H9 (cell line): ENCODE measurements at regions not wholly inside any gene's neighbourhood (a gene's known extent, or its start where the extent isn't known, plus 50 kb on each side); places are given as distances from the start of the nearest gene placed in this dataset.

Experiments used
- DNase-seq: peaks from one replicate; pipeline ENCODE4 v3.0.0-alpha.2; 2017
- H2AFZ ChIP-seq: one replicate; pipeline ENCODE4 v1.6.1; 2013; ENCODE audit warnings: mild to moderate bottlenecking, low read length, control low read depth, moderate library complexity
- H2AK5ac ChIP-seq: 2 replicates; pipeline ENCODE4 v1.6.1; 2013; ENCODE audit warnings: low read length, control low read depth, mixed read lengths; ENCODE audit not compliant: insufficient read length
- H2BK120ac ChIP-seq: one replicate; pipeline ENCODE4 v1.6.1; 2013; ENCODE audit warnings: low read depth, mild to moderate bottlenecking, low read length, control low read depth, inconsistent platforms; ENCODE audit not compliant: poor library complexity, severe bottlenecking
- H2BK12ac ChIP-seq: 2 replicates; pipeline ENCODE4 v1.6.1; 2013; ENCODE audit warnings: low read length, control low read depth, mixed read lengths, low read depth; ENCODE audit not compliant: insufficient read length
- H2BK15ac ChIP-seq: 2 replicates; pipeline ENCODE4 v1.6.1; 2013; ENCODE audit warnings: low read depth, low read length, control low read depth
- H2BK20ac ChIP-seq: one replicate; pipeline ENCODE4 v1.6.1; 2013; ENCODE audit warnings: low read depth, mild to moderate bottlenecking, low read length, control low read depth, inconsistent platforms; ENCODE audit not compliant: poor library complexity, severe bottlenecking
- H2BK5ac ChIP-seq: 2 replicates; pipeline ENCODE4 v1.6.1; 2013; ENCODE audit warnings: low read length, control low read depth, mixed read lengths; ENCODE audit not compliant: insufficient read length
- H3K14ac ChIP-seq: 2 replicates; pipeline ENCODE4 v1.6.1; 2013; ENCODE audit warnings: low read length, control low read depth; ENCODE audit not compliant: insufficient read depth
- H3K18ac ChIP-seq: 2 replicates; pipeline ENCODE4 v1.6.1; 2013; ENCODE audit warnings: low read depth, mild to moderate bottlenecking, mixed read lengths, low read length, control low read depth; ENCODE audit not compliant: insufficient read length
- H3K23ac ChIP-seq: 2 replicates; pipeline ENCODE4 v1.6.1; 2013; ENCODE audit warnings: low read length, control low read depth, mixed read lengths, low read depth; ENCODE audit not compliant: insufficient read length
- H3K23me2 ChIP-seq: 2 replicates; pipeline ENCODE4 v1.6.1; 2013; ENCODE audit warnings: low read depth, mild to moderate bottlenecking, mixed read lengths, low read length, control low read depth; ENCODE audit not compliant: insufficient read length, poor library complexity, severe bottlenecking
- H3K27ac ChIP-seq: 2 replicates; pipeline ENCODE4 v1.5.1; 2013; ENCODE audit warnings: low read length, control low read depth, mixed read lengths, low read depth; ENCODE audit not compliant: insufficient read length
- H3K27me3 ChIP-seq: 2 replicates; pipeline ENCODE4 v1.6.1; 2013; ENCODE audit warnings: low read length, control low read depth, inconsistent platforms; ENCODE audit not compliant: insufficient read depth
- H3K4ac ChIP-seq: 2 replicates; pipeline ENCODE4 v1.6.1; 2013; ENCODE audit warnings: low read depth, mild to moderate bottlenecking, control low read depth, inconsistent platforms, low read length, moderate library complexity
- H3K4me1 ChIP-seq: 2 replicates; pipeline ENCODE4 v1.6.1; 2013; ENCODE audit warnings: low read length, control low read depth, inconsistent platforms; ENCODE audit not compliant: insufficient read depth
- H3K4me2 ChIP-seq: 2 replicates; pipeline ENCODE4 v1.6.1; 2013; ENCODE audit warnings: low read length, control low read depth, mixed read lengths; ENCODE audit not compliant: insufficient read length, insufficient read depth
- H3K56ac ChIP-seq: 2 replicates; pipeline ENCODE4 v1.6.1; 2013; ENCODE audit warnings: low read depth, mild to moderate bottlenecking, mixed read lengths, low read length, control low read depth; ENCODE audit not compliant: insufficient read length
- H3K79me1 ChIP-seq: 2 replicates; pipeline ENCODE4 v1.6.1; 2013; ENCODE audit warnings: low read depth, mild to moderate bottlenecking, moderate library complexity, low read length, control low read depth, inconsistent platforms; ENCODE audit not compliant: insufficient read depth, poor library complexity, severe bottlenecking
- H3K79me2 ChIP-seq: 2 replicates; pipeline ENCODE4 v1.6.1; 2013; ENCODE audit warnings: low read length, control low read depth, inconsistent platforms; ENCODE audit not compliant: insufficient read depth
- H3K9ac ChIP-seq: 2 replicates; pipeline ENCODE4 v1.6.1; 2013; ENCODE audit warnings: low read length, control low read depth, mixed read lengths; ENCODE audit not compliant: insufficient read length; ENCODE audit errors: extremely low read depth
- H3K9me3 ChIP-seq: one replicate; pipeline ENCODE4 v1.6.1; 2013; ENCODE audit warnings: low read depth, low read length, inconsistent platforms; ENCODE audit not compliant: control insufficient read depth
- H3T11ph ChIP-seq: one replicate; pipeline ENCODE4 v1.6.1; 2013; ENCODE audit warnings: mild to moderate bottlenecking, low read length, control low read depth, inconsistent platforms
- H4K20me1 ChIP-seq: one replicate; pipeline ENCODE4 v1.6.1; 2013; ENCODE audit not compliant: control insufficient read depth, insufficient read length, insufficient read depth
- H4K5ac ChIP-seq: 2 replicates; pipeline ENCODE4 v1.6.1; 2013; ENCODE audit warnings: low read depth, mild to moderate bottlenecking, mixed read lengths, low read length, control low read depth; ENCODE audit not compliant: insufficient read length
- H4K8ac ChIP-seq: replicated peaks from 2 replicates; pipeline ENCODE4 v1.6.1; 2013; ENCODE audit warnings: low read length, control low read depth, mixed read lengths, low read depth; ENCODE audit not compliant: insufficient read length
- H4K91ac ChIP-seq: 2 replicates; pipeline ENCODE4 v1.6.1; 2013; ENCODE audit warnings: low read depth, mild to moderate bottlenecking, moderate library complexity, mixed read lengths, low read length, control low read depth; ENCODE audit not compliant: insufficient read length
- H3K27ac Mint-ChIP-seq, 3 experiments: 2 replicates in 2 of 3; 3 replicates in 1 of 3; pipeline ENCODE4 v1.8.0; 2020 to 2021; ENCODE audit warnings: mixed read lengths in 3 of 3, mild to moderate bottlenecking in 1 of 3, moderate library complexity in 1 of 3
- H3K27me3 Mint-ChIP-seq: 2 replicates; pipeline ENCODE4 v1.8.0; 2021; ENCODE audit warnings: low read depth, mild to moderate bottlenecking, moderate library complexity, mixed read lengths
- H3K36me3 Mint-ChIP-seq, 3 experiments: 2 replicates in 2 of 3; 3 replicates in 1 of 3; pipeline ENCODE4 v1.8.0; 2020 to 2021; ENCODE audit warnings: low read depth in 3 of 3, mixed read lengths in 3 of 3; ENCODE audit not compliant: insufficient read depth in 1 of 3
- H3K4me1 Mint-ChIP-seq, 2 experiments: 2 replicates each; pipeline ENCODE4 v1.8.0; 2020; ENCODE audit warnings: mixed read lengths in 2 of 2
- H3K4me3 Mint-ChIP-seq, 2 experiments: 2 replicates in 1 of 2; 3 replicates in 1 of 2; pipeline ENCODE4 v1.8.0; 2020 to 2021; ENCODE audit warnings: mild to moderate bottlenecking in 2 of 2, mixed read lengths in 2 of 2, moderate library complexity in 1 of 2
- H3K9me3 Mint-ChIP-seq, 2 experiments: 2 replicates in 1 of 2; 3 replicates in 1 of 2; pipeline ENCODE4 v1.8.0; 2020; ENCODE audit warnings: mild to moderate bottlenecking in 2 of 2, mixed read lengths in 2 of 2, moderate library complexity in 1 of 2
- WGBS: extraction: QIAGEN DNeasy Blood & Tissue Kit; methylation state at CpG from one replicate; pipeline ENCODE4 v1.1.7; 2013; ENCODE audit warnings: missing lambda C conversion rate, low lambda C conversion rate, mixed read lengths; ENCODE audit not compliant: insufficient read length; ENCODE audit errors: extremely low coverage; 5-methylcytosine and 5-hydroxymethylcytosine counted together
- TF ChIP-seq, protein P1 (sequence below): fragments of 200-600 bp; sonication (generic); conservative IDR thresholded peaks from 3 replicates; pipeline ENCODE4 v1.8.0; 2021; ENCODE audit warnings: antibody characterized with exemption, mild to moderate bottlenecking

DNA sequence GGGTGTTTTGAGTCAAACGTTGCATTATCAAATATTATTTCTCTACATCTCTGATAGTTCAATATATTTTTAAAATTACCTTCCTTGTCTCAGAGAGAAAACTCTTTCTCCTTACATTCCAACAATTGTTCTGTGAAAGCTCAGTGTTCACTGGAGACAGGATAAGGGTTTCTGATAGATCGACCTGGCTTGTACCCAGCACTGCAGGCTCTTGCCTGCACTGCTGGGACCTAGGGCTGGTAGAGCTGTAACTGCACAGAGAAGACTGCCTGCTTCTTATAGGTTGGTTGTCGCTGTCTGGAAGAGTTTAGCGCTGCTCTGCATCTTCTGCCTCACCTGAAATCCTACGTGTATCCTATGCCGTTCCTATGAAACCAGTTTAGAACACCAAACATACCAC is 249.9 kb upstream of the LRTM1 start:
- no CpG with 5 or more reads among the region's 6 CpGs for WGBS
- H2AK5ac ChIP-seq, result no peak overlapping the region
- Mint-ChIP-seq H3K4me3 (no peak overlapping the region), H3K27ac (no peak overlapping the region), H3K4me1 (peaks cover 4 to 5% of the 10 kb centered on the region in 2 experiments), H3K27me3 (no peaks in the 10 kb centered on the region; the same call in 1 of the 2 replicates), H3K9me3 (peaks cover 0 to 3% of the 10 kb centered on the region in 2 experiments; a peak in 1 of 5 replicates), H3K36me3 (0 out of 7 replicates have a peak, but pooled peaks cover 0 to 2% (median 0%) of the 10 kb centered on the region in 3 experiments)
- no peak overlapping the region for H3K4ac ChIP-seq
- H3K14ac ChIP-seq, result no peak overlapping the region
- no peak overlapping the region for H2AFZ ChIP-seq
- H2BK120ac ChIP-seq, result no peak overlapping the region
- no peak overlapping the region for H3K18ac ChIP-seq
- no peak overlapping the region for H2BK20ac ChIP-seq
- no peaks in the 10 kb centered on the region for H3K79me2 ChIP-seq
- no peak overlapping the region for H3K56ac ChIP-seq
- H3K4me1 ChIP-seq, result no peaks in the 10 kb centered on the region
- no peak overlapping the region for H2BK5ac ChIP-seq
- no peaks in the 10 kb centered on the region for H3K23me2 ChIP-seq
- no peaks in the 10 kb centered on the region for H3K79me1 ChIP-seq
- H4K91ac ChIP-seq, result no peak overlapping the region
- no peak overlapping the region for H3T11ph ChIP-seq
- H4K20me1 ChIP-seq, result no peaks in the 10 kb centered on the region
- no peak overlapping the region for H3K23ac ChIP-seq
- TF ChIP-seq, protein P1, sequence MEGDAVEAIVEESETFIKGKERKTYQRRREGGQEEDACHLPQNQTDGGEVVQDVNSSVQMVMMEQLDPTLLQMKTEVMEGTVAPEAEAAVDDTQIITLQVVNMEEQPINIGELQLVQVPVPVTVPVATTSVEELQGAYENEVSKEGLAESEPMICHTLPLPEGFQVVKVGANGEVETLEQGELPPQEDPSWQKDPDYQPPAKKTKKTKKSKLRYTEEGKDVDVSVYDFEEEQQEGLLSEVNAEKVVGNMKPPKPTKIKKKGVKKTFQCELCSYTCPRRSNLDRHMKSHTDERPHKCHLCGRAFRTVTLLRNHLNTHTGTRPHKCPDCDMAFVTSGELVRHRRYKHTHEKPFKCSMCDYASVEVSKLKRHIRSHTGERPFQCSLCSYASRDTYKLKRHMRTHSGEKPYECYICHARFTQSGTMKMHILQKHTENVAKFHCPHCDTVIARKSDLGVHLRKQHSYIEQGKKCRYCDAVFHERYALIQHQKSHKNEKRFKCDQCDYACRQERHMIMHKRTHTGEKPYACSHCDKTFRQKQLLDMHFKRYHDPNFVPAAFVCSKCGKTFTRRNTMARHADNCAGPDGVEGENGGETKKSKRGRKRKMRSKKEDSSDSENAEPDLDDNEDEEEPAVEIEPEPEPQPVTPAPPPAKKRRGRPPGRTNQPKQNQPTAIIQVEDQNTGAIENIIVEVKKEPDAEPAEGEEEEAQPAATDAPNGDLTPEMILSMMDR, result no peak
- no peaks in the 10 kb centered on the region for H3K27me3 ChIP-seq
- no peak overlapping the region for H3K4me2 ChIP-seq
- H3K9ac ChIP-seq, result no peak overlapping the region
- DNase-seq, result no peak
- H4K5ac ChIP-seq, result no peak overlapping the region
- H2BK15ac ChIP-seq, result no peak overlapping the region
- no peak overlapping the region for H4K8ac ChIP-seq
- no peaks in the 10 kb centered on the region for H3K9me3 ChIP-seq
- H2BK12ac ChIP-seq, result no peak overlapping the region
- no peak overlapping the region for H3K27ac ChIP-seq
